GM12878 (cell line): ENCODE measurements at regions not wholly inside any gene's neighbourhood (a gene's known extent, or its start where the extent isn't known, plus 50 kb on each side); places are given as distances from the start of the nearest gene placed in this dataset.

Experiments
- ATAC-seq: fragments of 200-7000 bp; cut with Tn5 transposase; 3 replicates; pipeline ENCODE4 v1.9.1; 2020; ENCODE audit warnings: mild to moderate bottlenecking, moderate library complexity
- BruUV-seq: library from RNA; stranded (reverse); fragments of 400-500 nt; replicated peaks from 2 replicates; lab custom pipeline; 2021; lab: Mats Ljungman, UMichigan
- CTCF ChIA-PET: fragments of 300-600 bp; sonication (Branson Sonifier 250); formaldehyde crosslinking; extraction: SDS; loops from one replicate; lab custom pipeline; 2021; ENCODE audit warnings: inconsistent platforms; lab: Yijun Ruan, JAX
- POLR2A ChIA-PET: fragments of 350-600 bp; formaldehyde crosslinking; extraction: SDS; loops from one replicate; lab custom pipeline; 2021; ENCODE audit warnings: inconsistent platforms; lab: Charles Lee
- RAD21 ChIA-PET: fragments of 300-600 bp; sonication (Branson Sonifier 250); formaldehyde crosslinking; loops from one replicate; lab custom pipeline; 2023; ENCODE audit warnings: antibody characterized with exemption; ENCODE audit not compliant: unreplicated experiment; lab: Charles Lee
- SMC1A ChIA-PET: fragments of 300-600 bp; sonication (Branson Sonifier 250); formaldehyde crosslinking; loops from one replicate; lab custom pipeline; 2023; ENCODE audit not compliant: unreplicated experiment, uncharacterized antibody; lab: Charles Lee
- DNase-seq: peaks from one replicate; pipeline ENCODE4 v3.0.0-alpha.2; 2011; ENCODE audit warnings: low read depth, low spot score
- FAIRE-seq: peaks from 3 replicates; lab custom pipeline; 2011; peaks lifted over from hg19 to GRCh38; lab: Jason Lieb, UNC
- H2AFZ ChIP-seq: 2 replicates; pipeline ENCODE4 v1.6.0; 2011; ENCODE audit warnings: low read depth, low read length, control low read depth; ENCODE audit not compliant: control insufficient read depth
- H3K27ac ChIP-seq: 2 replicates; pipeline ENCODE4 v1.5.1; 2011; ENCODE audit warnings: control low read depth; ENCODE audit not compliant: control insufficient read depth, insufficient read depth
- H3K27me3 ChIP-seq, 2 experiments: replicated peaks in 1 of 2; 2 replicates each; pipeline versions ENCODE4 v1.6.0 to v1.6.1; 2011; ENCODE audit warnings: low read length in 1 of 2; ENCODE audit not compliant: control insufficient read depth in 2 of 2, insufficient read depth in 2 of 2
- H3K36me3 ChIP-seq, 2 experiments: 2 replicates each; pipeline ENCODE4 v1.5.1; 2011; ENCODE audit warnings: low read length in 1 of 2; ENCODE audit not compliant: control insufficient read depth in 2 of 2, insufficient read depth in 2 of 2
- H3K4me1 ChIP-seq: 2 replicates; pipeline ENCODE4 v1.6.1; 2011; ENCODE audit warnings: mild to moderate bottlenecking, low read length, moderate library complexity, mixed read lengths; ENCODE audit not compliant: control insufficient read depth, insufficient read depth
- H3K4me2 ChIP-seq: 2 replicates; pipeline ENCODE4 v1.6.0; 2011; ENCODE audit warnings: control low read depth; ENCODE audit not compliant: control insufficient read depth, insufficient read depth
- H3K4me3 ChIP-seq: fragments of 200-600 bp; sonication (generic); 2 replicates; pipeline ENCODE4 v1.5.1; 2016
- H3K79me2 ChIP-seq: 2 replicates; pipeline ENCODE4 v1.6.0; 2011; ENCODE audit warnings: low read length; ENCODE audit not compliant: control insufficient read depth, insufficient read depth
- H3K9ac ChIP-seq: 2 replicates; pipeline ENCODE4 v1.8.0; 2011; ENCODE audit warnings: low read length, control low read depth, mixed read lengths; ENCODE audit not compliant: control insufficient read depth, insufficient read depth
- H3K9me3 ChIP-seq: replicated peaks from 3 replicates; pipeline ENCODE4 v1.5.1; 2011; ENCODE audit warnings: mild to moderate bottlenecking, low read length; ENCODE audit not compliant: control insufficient read depth, insufficient read depth
- H4K20me1 ChIP-seq: 2 replicates; pipeline ENCODE4 v1.6.0; 2011; ENCODE audit not compliant: control insufficient read depth, insufficient read depth
- BHLHE40 ChIP-seq, 2 experiments: fragments of 450-650 bp in 1 of 2; IDR thresholded peaks; 2 replicates each; pipeline ENCODE4 v1.6.1; 2011 to 2017; ENCODE audit warnings: low read depth in 2 of 2, borderline replicate concordance in 1 of 2, improper control_type of control experiment in 1 of 2, low read length in 1 of 2, mild to moderate bottlenecking in 1 of 2
- CHD4 ChIP-seq: fragments of 200-600 bp; sonication (generic); IDR thresholded peaks from 2 replicates; pipeline ENCODE4 v1.6.1; 2016; ENCODE audit warnings: mild to moderate bottlenecking
- FOXK2 ChIP-seq: fragments of 450-650 bp; IDR thresholded peaks from 2 replicates; pipeline ENCODE4 v1.6.1; 2017; ENCODE audit warnings: mild to moderate bottlenecking, moderate library complexity
- FOXM1 ChIP-seq: IDR thresholded peaks from 2 replicates; pipeline ENCODE4 v1.6.1; 2012; ENCODE audit warnings: low read depth, mild to moderate bottlenecking, inconsistent platforms, low read length, moderate library complexity
- GABPA ChIP-seq: IDR thresholded peaks from 2 replicates; pipeline ENCODE4 v1.6.1; 2014; ENCODE audit warnings: antibody characterized with exemption, low read depth, mild to moderate bottlenecking, inconsistent platforms
- HCFC1 ChIP-seq: fragments of 150-350 bp; IDR thresholded peaks from 2 replicates; pipeline ENCODE4 v1.6.1; 2014; ENCODE audit warnings: low read length
- IKZF2 ChIP-seq, 2 experiments: fragments of 450-650 bp; IDR thresholded peaks; 2 replicates each; pipeline ENCODE4 v1.6.1; 2017; ENCODE audit warnings: mild to moderate bottlenecking in 2 of 2, moderate library complexity in 2 of 2
- KDM1A ChIP-seq: fragments of 200-600 bp; sonication (generic); IDR thresholded peaks from 2 replicates; pipeline ENCODE4 v1.6.1; 2016; ENCODE audit warnings: borderline replicate concordance
- NRF1 ChIP-seq: conservative IDR thresholded peaks from 2 replicates; pipeline ENCODE4 v1.6.1; 2011; ENCODE audit warnings: mild to moderate bottlenecking, low read depth, low read length, improper control_type of control experiment
- PAX8 ChIP-seq: fragments of 450-650 bp; IDR thresholded peaks from 2 replicates; pipeline ENCODE4 v1.6.1; 2017; ENCODE audit warnings: mild to moderate bottlenecking, moderate library complexity
- POLR2A ChIP-seq: IDR thresholded peaks from 2 replicates; pipeline ENCODE4 v1.6.1; 2011; ENCODE audit warnings: low read depth, mild to moderate bottlenecking, low read length
- RAD21 ChIP-seq: IDR thresholded peaks from 2 replicates; pipeline ENCODE4 v1.6.1; 2011; ENCODE audit warnings: mild to moderate bottlenecking, low read depth, low read length, moderate library complexity; ENCODE audit not compliant: insufficient read depth
- RFX5 ChIP-seq: IDR thresholded peaks from 2 replicates; pipeline ENCODE4 v1.6.1; 2011; ENCODE audit warnings: low read depth, low read length, improper control_type of control experiment
- RUNX3 ChIP-seq: IDR thresholded peaks from 2 replicates; pipeline ENCODE4 v1.6.1; 2012; ENCODE audit warnings: low read length, inconsistent platforms
- SIN3A ChIP-seq: IDR thresholded peaks from 2 replicates; pipeline ENCODE4 v1.6.1; 2012; ENCODE audit warnings: low read depth, low read length, improper control_type of control experiment
- WRNIP1 ChIP-seq: IDR thresholded peaks from 2 replicates; pipeline ENCODE4 v1.6.1; 2011; ENCODE audit warnings: low read depth, low read length, improper control_type of control experiment, borderline replicate concordance
- in situ Hi-C: fragments of 300-500 bp; cut with MboI; formaldehyde crosslinking; loops from 9 replicates; pipeline ENCODE4 v1.14.3; 2018; ENCODE audit warnings: mixed read lengths
- intact Hi-C: fragments of 100-400 bp; cut with micrococcal nuclease; formaldehyde crosslinking; loops from one replicate; pipeline ENCODE4 v1.14.2; 2022; ENCODE audit not compliant: unreplicated experiment
- TF ChIP-seq, protein P1 (sequence below): IDR thresholded peaks from 2 replicates; pipeline ENCODE4 v1.6.1; 2011; ENCODE audit warnings: borderline replicate concordance, low read depth, mild to moderate bottlenecking, moderate library complexity, mixed read lengths, low read length; ENCODE audit not compliant: insufficient read depth; ENCODE audit errors: extremely low read length
- TF ChIP-seq, protein P2 (sequence below): IDR thresholded peaks from 2 replicates; pipeline ENCODE4 v1.6.1; 2011; ENCODE audit warnings: mild to moderate bottlenecking, low read depth, low read length, moderate library complexity; ENCODE audit not compliant: insufficient replicate concordance
- TF ChIP-seq, protein P3 (sequence below): fragments of 450-650 bp; IDR thresholded peaks from 2 replicates; pipeline ENCODE4 v1.6.1; 2017; ENCODE audit warnings: antibody characterized with exemption, mild to moderate bottlenecking, moderate library complexity
- TF ChIP-seq, protein P4 (sequence below), 3 experiments: IDR thresholded peaks in 2 of 3; conservative IDR thresholded peaks in 1 of 3; 2 replicates each; pipeline ENCODE4 v1.5.1; 2011; ENCODE audit warnings: low read depth in 3 of 3, low read length in 3 of 3, mild to moderate bottlenecking in 3 of 3, control low read depth in 2 of 3, moderate library complexity in 2 of 3, inconsistent platforms in 1 of 3, mixed read lengths in 1 of 3; ENCODE audit not compliant: control insufficient read depth in 2 of 3, insufficient read depth in 1 of 3; ENCODE audit errors: extremely low read depth in 1 of 3

DNA sequence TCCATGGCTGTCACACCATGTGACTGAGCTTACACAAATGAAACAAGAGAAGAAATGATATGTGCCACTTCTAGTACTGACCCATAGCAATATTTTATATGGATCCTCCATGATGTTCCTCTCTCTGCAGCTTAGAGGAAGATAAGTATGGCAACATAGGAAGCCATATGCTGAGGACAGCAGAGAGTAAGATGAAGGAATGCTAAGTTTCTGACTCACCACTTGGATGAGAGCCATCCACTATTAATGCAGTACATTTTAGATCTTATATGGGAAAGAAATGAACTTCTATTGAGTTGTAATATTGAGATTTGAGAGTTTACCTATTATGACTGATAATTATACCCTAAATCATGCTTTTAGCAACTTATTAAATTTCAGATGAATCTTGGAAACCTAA, 386.9 kb upstream of the MAOA start:
- ATAC-seq, result no peak
- Histone ChIP-seq H3K36me3 (no peaks in the 10 kb centered on the region), H3K4me3 (no peak overlapping the region), H3K79me2 (no peaks in the 10 kb centered on the region), H3K4me1 (no peaks in the 10 kb centered on the region), H3K27me3 (no peaks in the 10 kb centered on the region), H3K9ac (no peak overlapping the region), H3K4me2 (no peak overlapping the region)
- POLR2A ChIA-PET, result no interaction called here
- intact Hi-C loops (no loop called here), in situ Hi-C loops (no loop called here)
- FAIRE-seq, result no peak
- DNase-seq, result no peak
- CTCF ChIA-PET, result interaction anchor here (0.6 kb wide), 1 partner anchor 96 kb away, joined by 3 read pairs; no protein-coding TSS in a partner anchor
- TF ChIP-seq BHLHE40 (IDR thresholded peaks at IDR 0.05; ENCODE audit: borderline replicate concordance in 1 of 2, low read depth in 2 of 2, low read length in 1 of 2) (no peak), WRNIP1 (no peak), GABPA (no peak), NRF1 (no peak), KDM1A (no peak), SIN3A (no peak), IKZF2 (IDR thresholded peaks at IDR 0.05) (no peak), RUNX3 (no peak), POLR2A (no peak), PAX8 (no peak), FOXK2 (no peak), RAD21 (no peak), HCFC1 (no peak), RFX5 (no peak), CHD4 (no peak), FOXM1 (no peak)
- TF ChIP-seq, protein P1, sequence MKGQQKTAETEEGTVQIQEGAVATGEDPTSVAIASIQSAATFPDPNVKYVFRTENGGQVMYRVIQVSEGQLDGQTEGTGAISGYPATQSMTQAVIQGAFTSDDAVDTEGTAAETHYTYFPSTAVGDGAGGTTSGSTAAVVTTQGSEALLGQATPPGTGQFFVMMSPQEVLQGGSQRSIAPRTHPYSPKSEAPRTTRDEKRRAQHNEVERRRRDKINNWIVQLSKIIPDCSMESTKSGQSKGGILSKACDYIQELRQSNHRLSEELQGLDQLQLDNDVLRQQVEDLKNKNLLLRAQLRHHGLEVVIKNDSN, result no peak
- TF ChIP-seq, protein P2, sequence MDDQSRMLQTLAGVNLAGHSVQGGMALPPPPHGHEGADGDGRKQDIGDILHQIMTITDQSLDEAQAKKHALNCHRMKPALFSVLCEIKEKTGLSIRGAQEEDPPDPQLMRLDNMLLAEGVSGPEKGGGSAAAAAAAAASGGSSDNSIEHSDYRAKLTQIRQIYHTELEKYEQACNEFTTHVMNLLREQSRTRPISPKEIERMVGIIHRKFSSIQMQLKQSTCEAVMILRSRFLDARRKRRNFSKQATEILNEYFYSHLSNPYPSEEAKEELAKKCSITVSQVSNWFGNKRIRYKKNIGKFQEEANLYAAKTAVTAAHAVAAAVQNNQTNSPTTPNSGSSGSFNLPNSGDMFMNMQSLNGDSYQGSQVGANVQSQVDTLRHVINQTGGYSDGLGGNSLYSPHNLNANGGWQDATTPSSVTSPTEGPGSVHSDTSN, result no peak
- TF ChIP-seq, protein P3, sequence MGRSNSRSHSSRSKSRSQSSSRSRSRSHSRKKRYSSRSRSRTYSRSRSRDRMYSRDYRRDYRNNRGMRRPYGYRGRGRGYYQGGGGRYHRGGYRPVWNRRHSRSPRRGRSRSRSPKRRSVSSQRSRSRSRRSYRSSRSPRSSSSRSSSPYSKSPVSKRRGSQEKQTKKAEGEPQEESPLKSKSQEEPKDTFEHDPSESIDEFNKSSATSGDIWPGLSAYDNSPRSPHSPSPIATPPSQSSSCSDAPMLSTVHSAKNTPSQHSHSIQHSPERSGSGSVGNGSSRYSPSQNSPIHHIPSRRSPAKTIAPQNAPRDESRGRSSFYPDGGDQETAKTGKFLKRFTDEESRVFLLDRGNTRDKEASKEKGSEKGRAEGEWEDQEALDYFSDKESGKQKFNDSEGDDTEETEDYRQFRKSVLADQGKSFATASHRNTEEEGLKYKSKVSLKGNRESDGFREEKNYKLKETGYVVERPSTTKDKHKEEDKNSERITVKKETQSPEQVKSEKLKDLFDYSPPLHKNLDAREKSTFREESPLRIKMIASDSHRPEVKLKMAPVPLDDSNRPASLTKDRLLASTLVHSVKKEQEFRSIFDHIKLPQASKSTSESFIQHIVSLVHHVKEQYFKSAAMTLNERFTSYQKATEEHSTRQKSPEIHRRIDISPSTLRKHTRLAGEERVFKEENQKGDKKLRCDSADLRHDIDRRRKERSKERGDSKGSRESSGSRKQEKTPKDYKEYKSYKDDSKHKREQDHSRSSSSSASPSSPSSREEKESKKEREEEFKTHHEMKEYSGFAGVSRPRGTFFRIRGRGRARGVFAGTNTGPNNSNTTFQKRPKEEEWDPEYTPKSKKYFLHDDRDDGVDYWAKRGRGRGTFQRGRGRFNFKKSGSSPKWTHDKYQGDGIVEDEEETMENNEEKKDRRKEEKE, result no peak
- TF ChIP-seq, protein P4, sequence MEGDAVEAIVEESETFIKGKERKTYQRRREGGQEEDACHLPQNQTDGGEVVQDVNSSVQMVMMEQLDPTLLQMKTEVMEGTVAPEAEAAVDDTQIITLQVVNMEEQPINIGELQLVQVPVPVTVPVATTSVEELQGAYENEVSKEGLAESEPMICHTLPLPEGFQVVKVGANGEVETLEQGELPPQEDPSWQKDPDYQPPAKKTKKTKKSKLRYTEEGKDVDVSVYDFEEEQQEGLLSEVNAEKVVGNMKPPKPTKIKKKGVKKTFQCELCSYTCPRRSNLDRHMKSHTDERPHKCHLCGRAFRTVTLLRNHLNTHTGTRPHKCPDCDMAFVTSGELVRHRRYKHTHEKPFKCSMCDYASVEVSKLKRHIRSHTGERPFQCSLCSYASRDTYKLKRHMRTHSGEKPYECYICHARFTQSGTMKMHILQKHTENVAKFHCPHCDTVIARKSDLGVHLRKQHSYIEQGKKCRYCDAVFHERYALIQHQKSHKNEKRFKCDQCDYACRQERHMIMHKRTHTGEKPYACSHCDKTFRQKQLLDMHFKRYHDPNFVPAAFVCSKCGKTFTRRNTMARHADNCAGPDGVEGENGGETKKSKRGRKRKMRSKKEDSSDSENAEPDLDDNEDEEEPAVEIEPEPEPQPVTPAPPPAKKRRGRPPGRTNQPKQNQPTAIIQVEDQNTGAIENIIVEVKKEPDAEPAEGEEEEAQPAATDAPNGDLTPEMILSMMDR (IDR thresholded peaks at IDR 0.05 in 2 of 3, conservative IDR thresholded peaks at IDR 0.05 in 1 of 3; ENCODE audit: control insufficient read depth in 2 of 3, extremely low read depth in 1 of 3, insufficient read depth in 1 of 3, low read depth in 3 of 3, low read length in 3 of 3), result no peak
- TF ChIP-seq, all 136 proteins: peak for 0
- no peak overlapping the region for H2AFZ ChIP-seq
- no peaks in the 10 kb centered on the region for H4K20me1 ChIP-seq
- no TSS peak for BruUV-seq
- RAD21 ChIA-PET, result no interaction called here
- SMC1A ChIA-PET, result no interaction called here
- no peaks in the 10 kb centered on the region for H3K9me3 ChIP-seq
- H3K27ac ChIP-seq, result no peak overlapping the region
